ENCODE measurements at regions not wholly inside any gene's neighbourhood (a gene's known extent, or its start where the extent isn't known, plus 50 kb on each side); places are given as distances from the start of the nearest gene placed in this dataset.

DNA sequence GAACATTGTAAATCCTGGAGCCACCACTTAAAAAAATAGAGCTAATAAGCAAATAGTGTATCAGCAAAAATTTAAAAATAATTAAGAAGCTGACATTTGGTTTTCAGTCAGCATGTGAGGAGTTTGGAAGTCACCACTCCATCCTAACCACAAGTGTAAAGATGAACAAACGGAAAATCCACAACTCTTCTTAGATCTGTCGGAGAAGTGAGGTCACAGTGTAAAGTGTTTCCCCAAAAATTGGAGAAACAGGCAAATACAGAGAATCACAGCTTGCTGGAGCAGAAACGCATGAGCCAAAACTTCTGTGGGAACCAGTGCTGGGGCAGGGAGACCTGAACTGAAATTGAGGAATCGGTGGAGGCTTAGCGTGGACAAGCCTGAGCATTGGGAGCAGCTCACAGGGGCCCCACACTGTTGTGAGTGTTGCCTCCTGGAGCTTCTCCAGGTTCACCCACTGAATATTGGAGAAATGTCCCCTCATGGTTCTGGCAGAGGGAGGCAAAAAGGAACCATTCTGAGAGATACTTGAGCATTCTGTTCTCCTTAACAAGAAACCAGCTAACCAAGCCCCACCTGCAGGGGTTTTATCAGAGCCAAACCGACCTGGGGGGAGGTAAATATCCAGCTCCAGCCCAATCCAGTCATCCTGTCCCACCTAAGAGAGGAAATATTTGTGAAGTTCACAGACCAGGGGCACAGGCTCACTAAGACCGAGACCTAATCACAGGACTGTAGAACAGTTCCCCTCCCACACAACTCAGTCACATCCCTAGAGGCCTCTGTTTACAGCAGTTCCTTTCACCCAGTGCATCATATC, 192.0 kb downstream of the ERMARD start:
- no peak for DNase-seq (ENCODE audit: low spot score)

GRCh38 chr6:169942173-169942572, 190.8 kb downstream of the ERMARD start:
- no peak for DNase-seq (ENCODE audit: low spot score)

DNA sequence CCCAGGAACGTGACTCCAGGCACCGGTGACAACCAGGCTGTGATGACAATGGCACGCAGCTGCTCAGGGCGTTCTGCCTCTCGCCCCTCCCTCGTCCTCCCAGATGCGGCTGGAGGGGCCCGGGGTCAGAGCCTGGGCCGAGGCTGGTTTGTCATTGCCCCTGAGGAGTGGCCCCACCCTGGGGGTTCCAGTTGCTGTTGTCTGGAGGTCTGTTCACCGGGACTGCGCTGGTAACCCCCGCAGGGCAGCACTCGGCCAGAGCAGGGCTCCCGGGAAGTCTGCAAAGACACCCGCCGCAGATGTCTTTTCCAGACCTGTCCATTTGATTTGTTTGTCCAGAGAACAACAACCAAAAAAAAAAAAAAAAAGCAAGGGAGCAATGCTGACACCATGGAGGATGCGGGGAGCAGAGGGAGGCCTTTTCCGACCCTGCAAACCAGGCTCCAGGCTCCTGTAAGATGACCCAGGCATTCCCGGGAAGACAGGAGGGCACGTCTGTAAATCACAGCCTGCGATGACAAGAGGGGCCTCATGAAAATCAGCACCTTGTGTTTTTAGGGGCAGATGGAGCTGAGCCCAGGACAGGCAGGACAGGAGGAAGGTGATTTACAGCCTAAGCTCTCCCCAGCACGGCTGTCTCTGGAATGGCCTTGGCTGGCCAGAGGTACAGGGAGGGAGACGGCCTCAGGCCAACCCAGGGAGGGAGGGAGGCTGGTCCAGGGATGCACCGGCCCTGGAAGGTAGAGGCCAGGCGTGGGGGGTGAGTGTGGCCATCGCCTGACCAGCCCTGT, 189.3 kb downstream of the ERMARD start:
- DNase-seq (ENCODE audit: low spot score) = no peak

DNA sequence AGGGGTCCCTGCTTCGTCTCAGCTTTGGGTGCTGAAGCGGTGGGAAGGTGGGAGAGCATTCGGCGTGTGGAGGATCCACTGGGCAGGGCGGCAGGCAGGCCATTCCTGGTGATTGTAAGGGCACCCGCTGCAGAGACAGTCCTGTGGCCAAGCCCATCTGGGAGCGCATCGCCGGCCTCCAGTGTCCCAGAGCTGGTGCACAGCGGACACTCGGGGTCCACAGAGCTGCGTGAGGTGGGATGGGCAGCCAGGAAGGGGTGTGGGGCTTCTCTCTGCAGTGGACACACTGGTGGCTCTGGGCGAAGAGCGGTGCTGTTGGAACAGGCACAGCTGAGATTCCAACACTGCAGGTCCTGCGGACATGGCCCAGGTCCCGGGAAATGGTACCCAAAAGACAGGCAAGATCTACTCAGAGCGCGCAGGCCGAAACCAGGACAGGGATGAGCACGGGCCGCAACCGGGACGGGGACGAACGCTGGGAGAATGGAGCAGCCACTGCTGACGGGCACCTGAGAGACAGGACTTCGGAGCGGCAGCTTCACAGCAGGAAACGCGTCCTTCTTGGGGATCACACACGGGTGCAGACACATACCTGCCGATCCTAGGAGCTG, 188.2 kb downstream of the ERMARD start:
- no peak for DNase-seq (ENCODE audit: low spot score)

- no peak for DNase-seq (ENCODE audit: low spot score)
Observed at GRCh38 chr6:169938731-169939130, 187.3 kb downstream of the ERMARD start.

DNA sequence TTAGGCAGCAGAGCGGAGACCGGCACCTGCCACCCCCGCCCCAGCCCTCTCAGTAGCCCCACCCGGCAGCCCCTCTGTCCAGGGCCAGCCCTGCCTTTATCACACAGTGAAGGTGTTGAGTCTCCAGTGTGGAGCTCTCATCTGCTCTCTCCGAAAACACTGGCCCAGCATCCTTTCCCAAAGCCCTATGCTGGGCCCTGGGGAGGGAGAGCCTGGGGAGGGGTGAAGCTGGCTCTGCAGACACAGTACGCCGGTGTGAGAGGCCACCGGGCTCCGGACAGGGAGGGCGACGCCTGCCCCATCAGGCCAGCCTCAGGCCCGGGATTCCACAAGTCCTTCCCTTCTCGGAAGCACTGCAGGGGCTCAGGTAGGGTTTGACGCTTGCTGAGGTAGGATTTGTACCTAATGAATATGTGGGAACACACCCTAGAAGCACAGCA, 186.9 kb downstream of the ERMARD start:
- no peak for DNase-seq (ENCODE audit: low spot score)

GRCh38 chr6:169937389-169938261, 186.2 kb downstream of the ERMARD start:
- DNase-seq (ENCODE audit: low spot score) = no peak

- no peak for DNase-seq (ENCODE audit: low spot score)
Observed at GRCh38 chr6:169936355-169936975, 185.0 kb downstream of the ERMARD start.

DNA sequence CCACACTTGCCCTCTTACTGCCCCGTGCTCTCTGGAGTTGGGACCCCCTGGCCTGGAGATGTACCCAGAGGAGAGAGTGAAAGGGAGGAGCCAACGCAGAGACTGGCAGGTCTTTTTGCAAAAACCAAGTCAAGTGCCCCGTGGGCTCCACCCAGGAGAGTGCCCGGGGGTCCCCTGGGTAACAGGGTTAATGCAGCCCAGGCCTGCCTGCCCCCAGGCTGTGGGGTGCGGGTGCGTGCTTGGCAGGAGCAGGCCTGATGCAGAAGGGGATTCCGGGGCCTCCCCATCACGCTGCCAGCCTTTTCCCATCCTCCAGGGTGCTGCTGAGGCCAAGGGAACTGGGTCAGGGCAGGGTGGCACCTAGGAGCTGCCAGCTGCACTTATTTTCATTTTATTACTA, 184.4 kb downstream of the ERMARD start:
- no peak for DNase-seq (ENCODE audit: low spot score)

- DNase-seq (ENCODE audit: low spot score) = peak; percentile 63
Observed at GRCh38 chr6:169935348-169935718, 183.9 kb downstream of the ERMARD start.

DNA sequence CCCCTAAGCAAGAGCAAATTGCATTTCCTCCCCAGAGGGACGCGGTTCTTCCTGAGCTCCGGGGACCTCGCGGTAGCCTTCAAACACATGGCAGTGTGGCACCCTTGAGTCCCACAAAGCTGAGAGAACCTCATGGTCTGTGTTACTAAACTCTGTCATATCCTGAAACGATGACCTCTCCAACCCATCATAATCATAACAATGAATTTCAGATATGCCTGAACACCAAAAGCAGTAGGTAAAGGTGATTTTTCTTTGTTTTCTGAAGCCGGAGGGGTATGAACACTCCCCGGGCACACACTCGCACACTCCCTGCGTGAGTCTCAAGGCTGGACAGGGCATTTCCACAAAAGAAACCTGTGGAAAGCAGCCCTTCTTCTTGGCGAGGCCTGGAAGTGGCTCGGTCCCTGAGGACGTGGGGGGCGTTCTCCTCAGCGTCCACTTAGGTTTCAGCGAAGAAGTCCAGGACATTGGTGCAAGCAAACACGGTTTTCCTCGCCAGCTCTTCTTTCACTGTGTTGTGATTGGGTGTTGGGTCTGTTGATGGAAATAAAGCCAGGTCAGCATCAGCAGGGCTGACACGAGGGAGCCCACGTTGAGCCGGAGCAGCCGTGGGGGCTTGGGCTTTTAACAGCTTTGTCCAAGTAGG, 183.4 kb downstream of the ERMARD start:
- no peak for DNase-seq (ENCODE audit: low spot score)

GRCh38 chr6:169933839-169934698, 182.6 kb downstream of the ERMARD start:
- DNase-seq (ENCODE audit: low spot score) = no peak

- peak; percentile 19 for DNase-seq (ENCODE audit: low spot score)
Observed at GRCh38 chr6:169933251-169933821, 181.9 kb downstream of the ERMARD start.

DNA sequence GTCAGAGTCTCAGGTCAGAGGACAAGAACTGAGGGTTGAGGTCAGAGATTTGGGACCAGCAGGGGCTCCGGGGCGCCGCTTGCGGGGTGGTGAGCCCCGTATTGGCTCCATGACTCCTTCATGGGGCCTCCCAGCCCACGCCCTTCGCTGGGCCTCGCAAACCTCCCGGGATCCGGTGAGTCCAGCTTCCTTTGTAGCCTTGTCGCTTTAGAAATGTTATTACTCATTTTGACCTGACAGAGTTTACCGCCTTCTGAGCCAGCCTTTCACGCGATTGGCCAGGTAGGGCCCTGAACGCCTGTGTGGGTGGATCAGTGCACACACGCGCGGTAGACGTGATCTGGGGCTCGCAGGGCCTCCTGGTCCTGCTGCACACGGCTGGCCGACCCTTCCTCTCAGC, 181.1 kb downstream of the ERMARD start:
- peak; percentile 69 for DNase-seq (ENCODE audit: low spot score)

- no peak for DNase-seq (ENCODE audit: low spot score)
Observed at GRCh38 chr6:169931261-169931660, 179.8 kb downstream of the ERMARD start.

DNA sequence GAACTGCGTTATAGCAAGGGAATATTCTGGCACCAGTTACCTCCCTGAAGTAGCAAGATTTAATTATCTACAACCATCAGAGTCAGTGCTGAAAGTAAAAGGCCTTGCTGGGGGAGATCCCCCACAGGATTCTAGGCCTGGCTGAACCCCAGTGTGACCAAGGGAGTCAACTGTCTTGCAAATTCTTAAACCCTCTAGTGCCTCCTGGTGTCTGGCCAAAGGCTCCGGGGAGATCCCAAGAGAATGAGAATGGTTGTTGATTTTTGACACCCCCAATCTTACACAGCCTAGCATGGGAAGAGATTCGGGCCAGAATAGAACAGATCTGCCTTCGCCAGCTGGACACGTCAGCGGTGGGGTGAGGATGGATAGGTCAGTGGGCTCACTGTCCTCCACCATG, 179.4 kb downstream of the ERMARD start:
- no peak for DNase-seq (ENCODE audit: low spot score)

DNA sequence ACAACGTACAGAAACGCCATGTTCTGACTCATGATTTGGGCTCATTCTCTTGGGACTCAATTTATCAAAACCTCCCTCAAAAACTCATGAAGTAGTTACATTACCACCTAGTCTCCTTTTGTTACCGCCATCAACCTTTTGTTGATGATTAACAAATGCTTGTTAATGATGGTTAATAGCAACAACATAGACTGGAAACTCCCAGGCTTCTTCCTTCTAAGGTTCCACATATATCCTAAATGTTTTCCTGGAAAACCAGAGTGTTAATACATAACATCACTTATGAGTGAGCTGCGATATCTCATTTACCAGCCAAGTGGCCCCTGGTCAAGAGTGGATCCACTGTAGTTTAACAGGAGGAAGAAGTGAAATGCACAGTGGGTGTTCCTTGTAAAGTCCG, 176.3 kb downstream of the ERMARD start:
- no peak for DNase-seq (ENCODE audit: low spot score)

GRCh38 chr6:169926617-169927417, 175.4 kb downstream of the ERMARD start:
- DNase-seq (ENCODE audit: low spot score) = no peak
